ENCODE measurements at regions not wholly inside any gene's neighbourhood (a gene's known extent, or its start where the extent isn't known, plus 50 kb on each side); places are given as distances from the start of the nearest gene placed in this dataset.
A peak's percentile ranks its signal among the peaks of the same experiment; 100 is the strongest.

- Histone ChIP-seq H4K20me1 (ENCODE audit: insufficient read depth) (no peaks in the 10 kb centered on the region), H3F3A (replicated peaks; ENCODE audit: insufficient read depth) (no peaks in the 10 kb centered on the region), H3K79me2 (ENCODE audit: insufficient read depth) (no peaks in the 10 kb centered on the region), H3K27ac (ENCODE audit: low read depth in 2 of 2, low read length in 1 of 2) (peak overlapping the region in 1 of 2 experiments; percentile 76; a peak in 2 of 4 replicates), H2AFZ (ENCODE audit: low read depth) (no peak overlapping the region), H3K9ac (no peak overlapping the region), H3K4me1 (ENCODE audit: control insufficient read depth in 1 of 2, insufficient read depth in 2 of 2, low read depth in 1 of 2, low read length in 1 of 2) (peaks cover 0 to 27% of the 10 kb centered on the region in 2 experiments; a peak in 1 of 4 replicates), H3K4me2 (no peak overlapping the region), H3K9me2 (no peaks in the 10 kb centered on the region), H3K4me3 (ENCODE audit: low read depth in 2 of 2, low read length in 1 of 2) (no peak overlapping the region), H3K9me3 (no peaks in the 10 kb centered on the region), H3K36me3 (replicated peaks in 1 of 2; ENCODE audit: control insufficient read depth in 1 of 2, insufficient read depth in 2 of 2, low read length in 1 of 2) (no peaks in the 10 kb centered on the region), H3K27me3 (ENCODE audit: insufficient read depth) (peaks cover 8% of the 10 kb centered on the region; the same call in 1 of the 2 replicates)
- no peak for DNase-seq
- 42% methylated on average over 4 of the region's 6 CpGs for WGBS (ENCODE audit: low lambda C conversion rate)
- POLR2A ChIA-PET: interaction anchor here (0.9 kb wide), 1 partner anchor 27 kb away, joined by 3 read pairs; no protein-coding TSS in a partner anchor
- CTCF ChIA-PET: interaction anchor here (0.6 kb wide), 1 partner anchor 8 kb away, joined by 3 read pairs; no protein-coding TSS in a partner anchor
- no peak for TF ChIP-seq MAX (IDR thresholded peaks at IDR 0.05; ENCODE audit: low read depth)
- TF ChIP-seq RAD21 (IDR thresholded peaks at IDR 0.05; ENCODE audit: low read length): no peak
- TF ChIP-seq NRF1 (IDR thresholded peaks at IDR 0.05; ENCODE audit: low read depth, low read length): no peak
- TF ChIP-seq REST (IDR thresholded peaks at IDR 0.05; ENCODE audit: low read depth, low read length): no peak
- TF ChIP-seq CTCF (IDR thresholded peaks at IDR 0.05): no peak
- TF ChIP-seq IRF3 (IDR thresholded peaks at IDR 0.05; ENCODE audit: low read depth, low read length): no peak
- no peak for TF ChIP-seq MXI1 (IDR thresholded peaks at IDR 0.05; ENCODE audit: low read depth, low read length)
- TF ChIP-seq EP300 (IDR thresholded peaks at IDR 0.05; ENCODE audit: borderline replicate concordance in 1 of 2, low read depth in 1 of 2, low read length in 1 of 2): no peak
- no peak for TF ChIP-seq RFX5 (IDR thresholded peaks at IDR 0.05; ENCODE audit: low read length)
- TF ChIP-seq RCOR1 (IDR thresholded peaks at IDR 0.05; ENCODE audit: low read length): no peak
- no peak for TF ChIP-seq GABPA (IDR thresholded peaks at IDR 0.05; ENCODE audit: low read depth)
- TF ChIP-seq YY1 (IDR thresholded peaks at IDR 0.05; ENCODE audit: low read depth): no peak
- no peak for TF ChIP-seq USF1 (IDR thresholded peaks at IDR 0.05; ENCODE audit: borderline replicate concordance, low read depth)
- TF ChIP-seq ZBTB33 (IDR thresholded peaks at IDR 0.05; ENCODE audit: borderline replicate concordance, low read depth): no peak
- no peak for TF ChIP-seq USF2 (IDR thresholded peaks at IDR 0.05; ENCODE audit: borderline replicate concordance, low read depth, low read length)
- no peak for TF ChIP-seq FOXJ3 (CRISPR knock-in tag; IDR thresholded peaks at IDR 0.05)
- TF ChIP-seq ELF1 (IDR thresholded peaks at IDR 0.05): no peak
- no peak for TF ChIP-seq CHD2 (IDR thresholded peaks at IDR 0.05; ENCODE audit: low read length, partially characterized antibody)
These were observed 383.3 kb downstream of the BCOR start for GRCh38 chrX:39714471-39714870.
